Retina (tissue), 1 donor: ENCODE measurements at regions not wholly inside any gene's neighbourhood (a gene's known extent, or its start where the extent isn't known, plus 50 kb on each side); places are given as distances from the start of the nearest gene placed in this dataset.
"Not testable (repeated sequence)": the region's sequence is repeated elsewhere in the genome, so short reads cannot be mapped to it uniquely, and the experiment has no call there.

Experiments
- DNase-seq: peaks from one replicate; pipeline ENCODE4 v3.0.0-alpha.2; 2016

GRCh38 chr2:114274957-114275356 is 167.5 kb upstream of the DPP10 start:
- DNase-seq: no peak

- no peak for DNase-seq
Observed at GRCh38 chr2:114281188-114281587, 161.3 kb upstream of the DPP10 start.

- no peak for DNase-seq
Observed at GRCh38 chr2:114283774-114284173, 158.7 kb upstream of the DPP10 start.

- DNase-seq: no peak
Observed at GRCh38 chr2:114286438-114286837, 156.0 kb upstream of the DPP10 start.

GRCh38 chr2:114293355-114293754 is 149.1 kb upstream of the DPP10 start:
- no peak for DNase-seq

- DNase-seq: peak; percentile 62
Observed at GRCh38 chr2:114294741-114295140, 147.7 kb upstream of the DPP10 start.

- not testable (repeated sequence) for DNase-seq
Observed at GRCh38 chr2:114300351-114300750, 142.1 kb upstream of the DPP10 start.

GRCh38 chr2:114316532-114317300 is 125.7 kb upstream of the DPP10 start:
- no peak for DNase-seq

- no peak for DNase-seq
Observed at GRCh38 chr2:114330594-114330993, 111.8 kb upstream of the DPP10 start.

- no peak for DNase-seq
Observed at GRCh38 chr2:114331934-114332333, 110.5 kb upstream of the DPP10 start.

GRCh38 chr2:114345246-114345645 is 97.2 kb upstream of the DPP10 start:
- no peak for DNase-seq

- no peak for DNase-seq
Observed at GRCh38 chr2:114346658-114347057, 95.8 kb upstream of the DPP10 start.

- no peak for DNase-seq
Observed at GRCh38 chr2:114350186-114350725, 92.2 kb upstream of the DPP10 start.

- DNase-seq: no peak
Observed at GRCh38 chr2:114352988-114353387, 89.5 kb upstream of the DPP10 start.

- no peak for DNase-seq
Observed at GRCh38 chr2:114354199-114354598, 88.2 kb upstream of the DPP10 start.

- no peak for DNase-seq
Observed at GRCh38 chr2:114368705-114369104, 73.7 kb upstream of the DPP10 start.

- not testable (repeated sequence) for DNase-seq
Observed at GRCh38 chr2:114371721-114372120, 70.7 kb upstream of the DPP10 start.

GRCh38 chr2:114373591-114373990 is 68.8 kb upstream of the DPP10 start:
- no peak for DNase-seq

- DNase-seq: no peak
Observed at GRCh38 chr2:114384441-114384840, 58.0 kb upstream of the DPP10 start.

GRCh38 chr2:114389021-114389420 is 53.4 kb upstream of the DPP10 start:
- DNase-seq: no peak
